GM23248 (cell line): ENCODE measurements at regions not wholly inside any gene's neighbourhood (a gene's known extent, or its start where the extent isn't known, plus 50 kb on each side); places are given as distances from the start of the nearest gene placed in this dataset.
"Not testable (repeated sequence)": the region's sequence is repeated elsewhere in the genome, so short reads cannot be mapped to it uniquely, and the experiment has no call there.

Experiments
- EZH2 ChIP-seq: fragments of 200-600 bp; sonication (generic); IDR thresholded peaks from 2 replicates; pipeline ENCODE4 v1.6.1; 2018; ENCODE audit warnings: antibody characterized with exemption, mild to moderate bottlenecking; ENCODE audit not compliant: insufficient read depth, poor library complexity, severe bottlenecking
- EZH2phosphoT487 ChIP-seq: fragments of 200-600 bp; sonication (generic); IDR thresholded peaks from 2 replicates; pipeline ENCODE4 v1.6.1; 2018; ENCODE audit warnings: antibody characterized with exemption, moderate library complexity, mild to moderate bottlenecking, low read depth; ENCODE audit not compliant: insufficient read depth

- TF ChIP-seq EZH2, EZH2phosphoT487: not testable (repeated sequence)
Measured at GRCh38 chr6:10171706-10172105, 243.2 kb downstream of the TFAP2A start.
